HEK293T (cell line): ENCODE measurements at regions not wholly inside any gene's neighbourhood (a gene's known extent, or its start where the extent isn't known, plus 50 kb on each side); places are given as distances from the start of the nearest gene placed in this dataset.

Source experiments
- ARNT ChIP-seq: fragments of 450-650 bp; IDR thresholded peaks from 2 replicates; pipeline ENCODE4 v1.6.1; 2017; ENCODE audit warnings: mild to moderate bottlenecking
- BHLHE40 ChIP-seq: fragments of 450-650 bp; IDR thresholded peaks from 2 replicates; pipeline ENCODE4 v1.6.1; 2016; ENCODE audit warnings: mild to moderate bottlenecking, moderate library complexity, borderline replicate concordance
- CTBP1 ChIP-seq: fragments of 450-650 bp; IDR thresholded peaks from 2 replicates; pipeline ENCODE4 v1.6.1; 2016; ENCODE audit warnings: borderline replicate concordance
- ELF4 ChIP-seq: fragments of 450-650 bp; IDR thresholded peaks from 2 replicates; pipeline ENCODE4 v1.6.1; 2017; ENCODE audit warnings: antibody characterized with exemption
- FOXA1 ChIP-seq: fragments of 450-650 bp; IDR thresholded peaks from 2 replicates; pipeline ENCODE4 v1.6.1; 2016; ENCODE audit warnings: mild to moderate bottlenecking
- FOXK2 ChIP-seq: fragments of 450-650 bp; IDR thresholded peaks from 2 replicates; pipeline ENCODE4 v1.6.1; 2016; ENCODE audit warnings: mild to moderate bottlenecking
- FOXM1 ChIP-seq: fragments of 450-650 bp; IDR thresholded peaks from 2 replicates; pipeline ENCODE4 v1.6.1; 2017; ENCODE audit warnings: mild to moderate bottlenecking, borderline replicate concordance
- HDGF ChIP-seq: fragments of 450-650 bp; IDR thresholded peaks from 2 replicates; pipeline ENCODE4 v1.6.1; 2017; ENCODE audit warnings: antibody characterized with exemption, borderline replicate concordance
- LEF1 ChIP-seq: fragments of 450-650 bp; IDR thresholded peaks from 2 replicates; pipeline ENCODE4 v1.6.1; 2017; ENCODE audit warnings: mild to moderate bottlenecking, borderline replicate concordance
- NFRKB ChIP-seq: fragments of 450-650 bp; IDR thresholded peaks from 2 replicates; pipeline ENCODE4 v1.6.1; 2016; ENCODE audit warnings: mild to moderate bottlenecking, moderate library complexity
- SP1 ChIP-seq: fragments of 450-650 bp; IDR thresholded peaks from 2 replicates; pipeline ENCODE4 v1.6.1; 2017
- SUZ12 ChIP-seq: fragments of 450-650 bp; IDR thresholded peaks from 2 replicates; pipeline ENCODE4 v1.6.1; 2016; ENCODE audit warnings: mild to moderate bottlenecking
- TARDBP ChIP-seq: fragments of 450-650 bp; IDR thresholded peaks from 2 replicates; pipeline ENCODE4 v1.6.1; 2016
- TF ChIP-seq, protein P1 (sequence below): fragments of 450-650 bp; IDR thresholded peaks from 2 replicates; pipeline ENCODE4 v1.6.1; 2016

DNA sequence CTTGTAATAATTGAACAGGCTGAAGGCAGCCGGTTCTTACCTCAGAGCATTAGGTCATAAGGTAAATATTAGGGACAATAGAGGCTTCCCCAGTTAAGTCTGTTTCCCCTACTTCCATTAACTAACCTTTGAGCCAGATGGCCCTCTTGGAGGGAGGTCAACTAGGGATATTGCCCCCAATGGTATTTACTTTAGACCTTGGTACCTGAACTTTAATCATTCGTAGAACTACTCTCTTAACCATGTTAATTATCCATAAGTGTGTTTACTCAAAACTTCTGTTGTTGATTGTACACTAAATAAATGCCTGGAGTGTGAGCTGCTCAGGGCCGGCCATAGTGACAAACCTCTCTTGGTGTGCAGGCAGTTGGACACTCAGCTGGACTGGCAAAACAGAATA is 1843.5 kb upstream of the AGA start:
- TF ChIP-seq FOXM1 (no peak), SUZ12 (no peak), SP1 (no peak), TARDBP (no peak), HDGF (no peak), BHLHE40 (no peak), FOXK2 (no peak), ARNT (no peak), FOXA1 (no peak), ELF4 (no peak), CTBP1 (no peak), NFRKB (no peak), LEF1 (no peak)
- TF ChIP-seq, protein P1, sequence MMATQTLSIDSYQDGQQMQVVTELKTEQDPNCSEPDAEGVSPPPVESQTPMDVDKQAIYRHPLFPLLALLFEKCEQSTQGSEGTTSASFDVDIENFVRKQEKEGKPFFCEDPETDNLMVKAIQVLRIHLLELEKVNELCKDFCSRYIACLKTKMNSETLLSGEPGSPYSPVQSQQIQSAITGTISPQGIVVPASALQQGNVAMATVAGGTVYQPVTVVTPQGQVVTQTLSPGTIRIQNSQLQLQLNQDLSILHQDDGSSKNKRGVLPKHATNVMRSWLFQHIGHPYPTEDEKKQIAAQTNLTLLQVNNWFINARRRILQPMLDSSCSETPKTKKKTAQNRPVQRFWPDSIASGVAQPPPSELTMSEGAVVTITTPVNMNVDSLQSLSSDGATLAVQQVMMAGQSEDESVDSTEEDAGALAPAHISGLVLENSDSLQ: no peak
